HCT116 (cell line): ENCODE measurements at regions not wholly inside any gene's neighbourhood (a gene's known extent, or its start where the extent isn't known, plus 50 kb on each side); places are given as distances from the start of the nearest gene placed in this dataset.

Experiments
- RAD21 ChIP-seq: IDR thresholded peaks from 2 replicates; pipeline ENCODE4 v1.6.1; 2012; ENCODE audit warnings: low read depth, mild to moderate bottlenecking
- SRF ChIP-seq: IDR thresholded peaks from 2 replicates; pipeline ENCODE4 v1.6.1; 2012; ENCODE audit warnings: low read depth
- TCF7L2 ChIP-seq: IDR thresholded peaks from 2 replicates; pipeline ENCODE4 v1.7.0; 2011; ENCODE audit warnings: borderline replicate concordance, inconsistent platforms; ENCODE audit not compliant: insufficient read depth, insufficient read length; ENCODE audit errors: extremely low read depth
- TF ChIP-seq, protein P1 (sequence below), 3 experiments: fragments of 200-600 bp in 1 of 3; sonication (generic) in 1 of 3; IDR thresholded peaks in 2 of 3; conservative IDR thresholded peaks in 1 of 3; 2 replicates each; pipeline ENCODE4 v1.5.1; 2012 to 2017; ENCODE audit warnings: low read depth in 2 of 3, low read length in 2 of 3, antibody characterized with exemption in 1 of 3, borderline replicate concordance in 1 of 3, control low read depth in 1 of 3, mild to moderate bottlenecking in 1 of 3, mixed read lengths in 1 of 3, mixed run types in 1 of 3, moderate library complexity in 1 of 3; ENCODE audit not compliant: insufficient read depth in 1 of 3

DNA sequence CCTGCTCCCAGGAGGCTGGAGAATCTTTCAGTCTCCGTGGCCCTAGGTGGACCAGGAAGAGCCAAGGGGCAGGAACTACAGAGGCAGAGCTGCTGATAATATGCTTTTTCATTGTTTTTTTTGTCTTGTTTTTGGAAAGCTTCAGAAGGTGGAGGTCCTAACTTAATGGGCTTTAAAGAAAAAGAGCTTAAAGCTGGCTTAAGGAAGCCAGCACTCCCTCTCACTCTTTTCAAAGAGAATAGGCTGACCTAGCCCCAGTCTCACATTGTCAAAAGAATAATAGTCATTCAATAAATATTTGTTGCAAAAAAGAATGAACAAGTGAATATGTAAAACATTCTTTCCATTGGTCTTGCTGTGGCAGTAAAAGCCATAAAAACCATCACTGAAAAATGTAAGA, 61.0 kb upstream of the RRP15 start:
- TF ChIP-seq, protein P1, sequence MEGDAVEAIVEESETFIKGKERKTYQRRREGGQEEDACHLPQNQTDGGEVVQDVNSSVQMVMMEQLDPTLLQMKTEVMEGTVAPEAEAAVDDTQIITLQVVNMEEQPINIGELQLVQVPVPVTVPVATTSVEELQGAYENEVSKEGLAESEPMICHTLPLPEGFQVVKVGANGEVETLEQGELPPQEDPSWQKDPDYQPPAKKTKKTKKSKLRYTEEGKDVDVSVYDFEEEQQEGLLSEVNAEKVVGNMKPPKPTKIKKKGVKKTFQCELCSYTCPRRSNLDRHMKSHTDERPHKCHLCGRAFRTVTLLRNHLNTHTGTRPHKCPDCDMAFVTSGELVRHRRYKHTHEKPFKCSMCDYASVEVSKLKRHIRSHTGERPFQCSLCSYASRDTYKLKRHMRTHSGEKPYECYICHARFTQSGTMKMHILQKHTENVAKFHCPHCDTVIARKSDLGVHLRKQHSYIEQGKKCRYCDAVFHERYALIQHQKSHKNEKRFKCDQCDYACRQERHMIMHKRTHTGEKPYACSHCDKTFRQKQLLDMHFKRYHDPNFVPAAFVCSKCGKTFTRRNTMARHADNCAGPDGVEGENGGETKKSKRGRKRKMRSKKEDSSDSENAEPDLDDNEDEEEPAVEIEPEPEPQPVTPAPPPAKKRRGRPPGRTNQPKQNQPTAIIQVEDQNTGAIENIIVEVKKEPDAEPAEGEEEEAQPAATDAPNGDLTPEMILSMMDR (IDR thresholded peaks at IDR 0.05 in 2 of 3, conservative IDR thresholded peaks at IDR 0.05 in 1 of 3; ENCODE audit: borderline replicate concordance in 1 of 3, insufficient read depth in 1 of 3, low read depth in 2 of 3, low read length in 2 of 3): no peak
- TF ChIP-seq SRF (no peak), TCF7L2 (no peak), RAD21 (no peak)
